ENCODE measurements at regions not wholly inside any gene's neighbourhood (a gene's known extent, or its start where the extent isn't known, plus 50 kb on each side); places are given as distances from the start of the nearest gene placed in this dataset.

DNA sequence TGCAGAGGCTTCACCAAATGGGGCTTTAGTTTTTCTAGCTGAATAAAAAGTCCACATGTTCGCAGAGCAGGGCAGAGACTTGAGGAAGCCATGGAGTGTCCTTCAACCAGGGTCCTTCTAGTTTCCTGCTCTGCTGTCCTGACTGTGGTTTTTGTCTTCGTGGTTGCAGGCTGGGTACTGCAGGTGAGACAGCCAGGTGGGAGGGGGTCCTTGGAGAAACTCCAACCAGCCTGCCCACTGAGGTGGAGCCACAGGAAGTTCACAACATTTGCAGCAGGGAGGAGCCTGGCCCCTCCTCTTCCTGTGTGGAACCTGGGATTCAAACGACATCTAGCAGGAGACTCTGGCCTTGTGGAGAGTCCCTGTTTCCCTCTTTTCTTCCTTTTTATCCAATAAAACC lies 68.8 kb upstream of the MYLIP start:
- no peak overlapping the region for H3K4me3 ChIP-seq (ENCODE audit: low read depth, low read length)

DNA sequence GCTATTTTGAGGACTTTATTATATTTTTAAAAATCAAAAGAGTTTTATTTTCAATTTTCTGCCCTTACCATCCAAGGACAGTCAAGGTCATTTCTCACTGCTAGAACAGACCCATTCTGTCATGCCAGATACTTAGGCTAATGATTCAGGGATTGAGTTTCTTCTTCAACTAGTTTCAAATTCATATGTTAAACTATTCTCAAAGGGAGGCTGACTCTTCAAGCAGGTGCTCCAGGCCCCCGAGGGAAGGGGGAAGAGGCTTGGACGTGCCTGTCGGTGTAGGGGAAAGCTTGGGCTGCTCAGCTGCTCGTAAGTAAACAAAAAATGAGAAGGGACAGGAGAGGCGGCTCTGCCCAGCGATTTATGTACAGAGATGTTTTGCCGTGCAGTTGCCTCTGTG lies 69.4 kb upstream of the MYLIP start:
- H3K4me3 ChIP-seq (ENCODE audit: low read depth, low read length): no peak overlapping the region
- TF ChIP-seq, protein P1, sequence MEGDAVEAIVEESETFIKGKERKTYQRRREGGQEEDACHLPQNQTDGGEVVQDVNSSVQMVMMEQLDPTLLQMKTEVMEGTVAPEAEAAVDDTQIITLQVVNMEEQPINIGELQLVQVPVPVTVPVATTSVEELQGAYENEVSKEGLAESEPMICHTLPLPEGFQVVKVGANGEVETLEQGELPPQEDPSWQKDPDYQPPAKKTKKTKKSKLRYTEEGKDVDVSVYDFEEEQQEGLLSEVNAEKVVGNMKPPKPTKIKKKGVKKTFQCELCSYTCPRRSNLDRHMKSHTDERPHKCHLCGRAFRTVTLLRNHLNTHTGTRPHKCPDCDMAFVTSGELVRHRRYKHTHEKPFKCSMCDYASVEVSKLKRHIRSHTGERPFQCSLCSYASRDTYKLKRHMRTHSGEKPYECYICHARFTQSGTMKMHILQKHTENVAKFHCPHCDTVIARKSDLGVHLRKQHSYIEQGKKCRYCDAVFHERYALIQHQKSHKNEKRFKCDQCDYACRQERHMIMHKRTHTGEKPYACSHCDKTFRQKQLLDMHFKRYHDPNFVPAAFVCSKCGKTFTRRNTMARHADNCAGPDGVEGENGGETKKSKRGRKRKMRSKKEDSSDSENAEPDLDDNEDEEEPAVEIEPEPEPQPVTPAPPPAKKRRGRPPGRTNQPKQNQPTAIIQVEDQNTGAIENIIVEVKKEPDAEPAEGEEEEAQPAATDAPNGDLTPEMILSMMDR (IDR thresholded peaks at IDR 0.05; ENCODE audit: low read depth, low read length): no peak

More for the DNA sequence above, 68.8 kb upstream of the MYLIP start:
- TF ChIP-seq, protein P1 (IDR thresholded peaks at IDR 0.05; ENCODE audit: low read depth, low read length): no peak

DNA sequence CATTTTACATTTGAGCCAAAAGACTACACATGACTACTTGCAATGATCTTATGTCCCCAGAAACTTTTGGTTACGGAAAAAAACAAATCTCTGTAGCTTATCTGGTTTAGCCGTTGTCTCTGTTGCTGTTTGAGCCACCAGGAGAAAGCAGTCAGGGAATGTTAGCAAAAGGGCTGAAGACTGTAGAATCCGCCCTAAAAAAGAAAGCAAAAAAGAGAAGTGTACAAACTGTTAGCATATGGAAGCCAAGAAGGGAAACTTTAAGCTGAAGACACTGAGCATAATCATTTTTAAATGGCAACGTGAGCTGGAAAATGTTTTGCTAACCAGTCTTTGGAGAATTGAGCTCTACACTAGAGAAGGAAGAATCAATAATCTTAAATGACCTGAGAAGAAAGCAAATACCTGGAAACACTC lies 69.9 kb upstream of the MYLIP start:
- TF ChIP-seq, protein P1 (IDR thresholded peaks at IDR 0.05; ENCODE audit: low read depth, low read length): no peak
- no peak overlapping the region for H3K4me3 ChIP-seq (ENCODE audit: low read depth, low read length)

DNA sequence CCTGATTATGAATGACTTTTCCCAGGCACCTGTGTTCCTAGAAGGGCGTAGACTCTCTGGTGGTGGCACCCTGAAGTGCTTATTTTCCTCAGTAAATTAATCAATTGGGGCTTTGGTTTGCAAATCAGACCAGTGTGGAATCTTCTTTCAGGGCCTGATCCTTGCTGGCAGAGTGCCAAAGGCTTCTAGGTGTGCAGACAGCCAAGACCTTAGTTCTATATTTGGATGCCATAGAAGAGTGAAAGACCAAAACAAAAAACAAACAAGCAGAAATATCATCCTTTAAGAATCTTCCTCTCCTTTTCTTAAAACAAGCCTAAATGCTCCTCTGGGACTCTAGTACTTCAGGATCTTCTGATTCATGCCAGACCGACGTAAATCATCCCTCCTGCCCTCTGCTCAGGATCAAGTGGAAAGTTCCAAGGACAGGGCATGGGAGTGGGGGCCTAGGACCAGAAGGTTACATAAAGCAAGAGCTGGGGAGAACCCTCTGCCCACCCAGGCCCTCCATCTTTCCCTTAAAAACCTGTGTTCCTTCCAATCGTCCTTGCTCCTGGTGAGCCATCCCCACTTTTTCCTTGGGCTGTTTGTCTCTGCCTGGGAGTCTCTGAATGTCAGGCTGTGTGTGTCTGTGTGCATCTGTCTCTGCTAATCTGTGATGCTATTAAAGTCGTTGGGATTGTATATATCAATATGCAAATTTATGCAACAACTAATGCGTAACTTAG lies 70.5 kb upstream of the MYLIP start:
- TF ChIP-seq, protein P1 (IDR thresholded peaks at IDR 0.05; ENCODE audit: low read depth, low read length): no peak
- no peak overlapping the region for H3K4me3 ChIP-seq (ENCODE audit: low read depth, low read length)

DNA sequence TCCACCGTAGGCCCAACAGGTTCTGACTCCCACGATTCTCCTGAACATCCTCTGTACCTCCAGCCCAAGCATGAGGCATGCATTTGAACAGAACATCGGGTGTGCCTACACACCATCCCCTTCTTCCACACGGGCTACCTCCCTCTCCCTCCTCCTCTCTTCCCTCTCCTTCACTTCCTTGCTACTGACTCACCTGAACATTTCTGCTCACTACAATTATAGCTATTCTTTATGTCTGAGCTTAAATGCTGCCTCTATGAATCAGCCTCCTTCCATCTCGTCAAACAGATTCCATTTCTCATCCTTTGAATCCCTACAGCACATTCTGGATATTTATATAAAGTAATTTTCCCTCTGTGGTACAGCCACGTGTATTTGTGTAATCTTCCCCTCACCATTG lies 71.4 kb upstream of the MYLIP start:
- TF ChIP-seq, protein P1 (IDR thresholded peaks at IDR 0.05; ENCODE audit: low read depth, low read length): no peak
- no peak overlapping the region for H3K4me3 ChIP-seq (ENCODE audit: low read depth, low read length)

DNA sequence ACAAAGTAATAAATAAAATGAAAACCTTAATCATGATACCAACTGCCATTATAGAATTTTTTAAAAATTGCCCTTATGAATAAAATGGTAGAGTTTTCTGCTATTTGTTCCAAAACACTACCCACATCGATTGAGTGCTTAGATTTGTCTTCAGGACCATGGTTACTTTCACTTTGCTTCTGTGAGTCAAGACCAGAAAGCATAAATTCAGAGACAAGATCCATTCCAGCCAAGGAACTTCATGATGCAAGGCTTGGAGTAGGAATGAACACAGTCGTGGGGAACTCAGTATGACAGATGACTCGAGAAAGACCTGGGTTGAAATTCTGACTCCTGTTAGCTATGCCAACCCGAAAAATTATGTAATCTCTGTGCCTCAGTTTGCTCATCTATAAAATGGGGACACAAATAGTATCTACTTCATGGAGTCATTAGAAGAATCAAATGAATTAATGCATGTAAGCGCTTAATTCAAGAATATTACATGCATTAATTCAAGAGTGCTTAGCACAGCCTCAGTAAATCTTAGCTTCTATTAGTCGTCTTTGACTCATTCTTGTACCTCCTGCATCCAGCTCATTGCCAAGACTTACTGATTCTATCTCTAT lies 72.5 kb upstream of the MYLIP start:
- TF ChIP-seq, protein P1 (IDR thresholded peaks at IDR 0.05; ENCODE audit: low read depth, low read length): no peak
- H3K4me3 ChIP-seq (ENCODE audit: low read depth, low read length): no peak overlapping the region

DNA sequence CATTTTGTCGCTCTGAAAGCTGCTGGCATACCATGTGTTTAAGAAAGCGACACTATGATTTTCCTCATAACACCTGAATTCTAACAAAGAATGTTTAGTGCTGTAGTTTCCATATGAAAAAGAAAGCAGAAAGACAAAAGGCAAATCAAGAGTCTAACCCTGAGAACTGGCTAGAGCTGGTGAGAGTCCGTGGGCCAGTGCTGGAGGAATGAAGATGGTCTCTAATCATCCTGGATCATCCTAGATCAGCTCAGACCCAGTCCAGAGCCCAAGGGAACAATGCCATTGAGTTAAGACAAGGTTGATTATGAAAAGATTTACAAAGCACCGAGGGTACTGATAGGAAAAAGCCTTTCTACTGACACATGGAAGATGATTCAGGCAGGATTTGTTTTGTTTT lies 73.0 kb upstream of the MYLIP start:
- TF ChIP-seq, protein P1 (IDR thresholded peaks at IDR 0.05; ENCODE audit: low read depth, low read length): no peak
- no peak overlapping the region for H3K4me3 ChIP-seq (ENCODE audit: low read depth, low read length)

Data from WI38 (cell line).